GM23338 (cell line): ENCODE measurements at regions not wholly inside any gene's neighbourhood (a gene's known extent, or its start where the extent isn't known, plus 50 kb on each side); places are given as distances from the start of the nearest gene placed in this dataset.

Experiments used
- CTCF ChIP-seq, 2 experiments: fragments of 200-600 bp in 1 of 2; sonication (generic) in 1 of 2; conservative IDR thresholded peaks; 2 replicates each; pipeline versions ENCODE4 v1.5.1 to v1.6.1; 2016 to 2017; ENCODE audit warnings: antibody characterized with exemption in 2 of 2, low read depth in 2 of 2, mild to moderate bottlenecking in 2 of 2, moderate library complexity in 1 of 2
- EZH2 ChIP-seq: fragments of 200-600 bp; sonication (generic); IDR thresholded peaks from one replicate; pipeline ENCODE4 v1.8.0; 2017; ENCODE audit warnings: antibody characterized with exemption, mild to moderate bottlenecking, low read depth; ENCODE audit not compliant: unreplicated experiment
- EZH2phosphoT487 ChIP-seq: fragments of 200-600 bp; sonication (generic); IDR thresholded peaks from one replicate; pipeline ENCODE4 v1.8.1; 2018; ENCODE audit warnings: antibody characterized with exemption; ENCODE audit not compliant: unreplicated experiment
- POLR2AphosphoS5 ChIP-seq: IDR thresholded peaks from 2 replicates; pipeline ENCODE4 v1.6.1; 2016; ENCODE audit warnings: antibody characterized with exemption, low read depth

- peak; percentile 91 to 98 for TF ChIP-seq CTCF (conservative IDR thresholded peaks at IDR 0.05; ENCODE audit: low read depth in 2 of 2)
- TF ChIP-seq EZH2: no peak
- TF ChIP-seq EZH2phosphoT487: no peak
- no peak for TF ChIP-seq POLR2AphosphoS5
These were observed 56.2 kb upstream of the RIPOR2 start for GRCh38 chr6:24991810-24992467.
